GM13976 (cell line): ENCODE measurements at regions not wholly inside any gene's neighbourhood (a gene's known extent, or its start where the extent isn't known, plus 50 kb on each side); places are given as distances from the start of the nearest gene placed in this dataset.

ENCODE experiments used
- DNase-seq: peaks from one replicate; pipeline ENCODE4 v3.0.0; 2012; ENCODE audit warnings: low spot score
- CTCF ChIP-seq: IDR thresholded peaks from 2 replicates; pipeline ENCODE4 v1.5.1; 2012; ENCODE audit warnings: borderline replicate concordance, mild to moderate bottlenecking; ENCODE audit not compliant: insufficient read depth; ENCODE audit errors: extremely low read depth, missing control alignments, control extremely low read depth
- in situ Hi-C: fragments of 300-500 bp; cut with MboI; formaldehyde crosslinking; loops from one replicate; pipeline ENCODE4 v1.12.0; 2022; ENCODE audit warnings: low sequenced_read_pairs, mixed read lengths, inconsistent platforms; ENCODE audit not compliant: unreplicated experiment

DNA sequence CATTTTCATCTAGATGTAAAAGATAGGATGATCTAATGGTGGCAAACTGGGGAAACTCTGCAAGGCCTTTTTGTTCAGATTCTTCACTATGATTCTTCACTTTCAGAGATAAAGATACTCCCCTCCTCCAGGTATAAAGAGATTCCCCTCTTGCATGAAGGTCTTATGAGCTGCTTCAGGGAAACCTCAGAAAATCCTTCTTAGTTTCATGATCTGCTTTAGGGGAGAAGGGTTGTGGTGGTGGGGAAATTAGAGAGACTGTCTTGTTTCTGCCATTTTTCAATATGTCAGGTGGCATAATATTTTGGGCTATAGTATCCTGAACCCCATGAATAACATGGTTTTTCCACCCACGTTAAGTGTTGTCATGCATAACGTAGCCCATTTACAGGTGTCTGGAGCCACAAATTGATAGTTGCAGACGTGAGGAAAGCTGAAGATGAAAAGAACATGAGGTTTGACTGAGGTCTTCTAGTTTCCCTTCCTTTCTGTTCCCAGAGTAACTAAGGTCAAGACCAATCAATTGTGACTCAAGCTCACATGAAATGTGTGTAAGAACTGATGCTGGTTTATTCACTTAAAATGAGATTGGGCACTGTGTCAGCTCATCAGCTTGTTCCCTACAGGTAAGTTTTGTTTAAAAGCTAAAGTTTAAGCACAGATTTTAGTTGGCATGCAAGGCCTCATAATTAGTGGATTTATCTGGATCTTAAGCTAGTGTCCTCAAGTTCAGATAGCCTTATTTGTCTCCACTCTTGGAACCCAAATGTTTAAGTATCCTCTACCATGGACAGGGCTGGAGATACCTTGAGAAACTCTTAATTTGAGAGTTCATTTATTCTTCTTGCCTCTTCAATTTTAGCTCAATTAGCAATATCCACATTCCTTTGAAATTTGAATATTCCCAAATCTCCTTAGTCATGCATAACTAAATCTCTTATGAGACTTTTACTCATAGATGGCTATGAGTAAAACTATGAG lies 304.5 kb upstream of the FANCL start:
- in situ Hi-C loops = no loop called here
- TF ChIP-seq CTCF = no peak

GRCh38 chr2:58543442-58543841 lies 302.3 kb upstream of the FANCL start:
- no peak for TF ChIP-seq CTCF
- DNase-seq = no peak
- in situ Hi-C loops = no loop called here

More for the DNA sequence above, 304.5 kb upstream of the FANCL start:
- no peak for DNase-seq

- DNase-seq = no peak
- TF ChIP-seq CTCF = no peak
- in situ Hi-C loops = no loop called here
These were observed 300.4 kb upstream of the FANCL start for GRCh38 chr2:58541511-58541910.

DNA sequence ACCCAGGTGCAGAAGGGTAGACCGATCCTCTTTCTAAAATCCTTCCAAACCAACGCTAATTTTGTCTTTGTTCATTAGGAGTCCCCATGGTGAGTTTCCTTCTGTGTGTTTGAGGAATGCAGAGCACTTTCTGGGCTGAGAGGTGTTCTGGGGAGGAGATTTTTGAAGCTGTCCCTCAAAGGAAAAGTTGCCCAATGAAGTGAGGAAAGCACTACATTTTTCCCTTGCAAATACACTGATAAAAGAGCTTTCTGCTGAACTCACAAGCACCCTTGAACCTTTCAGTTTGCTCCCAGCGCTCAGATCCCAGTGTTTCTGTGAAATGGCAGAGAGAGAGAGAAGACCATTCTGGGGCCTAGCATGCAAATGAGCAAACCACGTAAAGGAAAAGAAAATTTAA lies 299.6 kb upstream of the FANCL start:
- DNase-seq = no peak
- in situ Hi-C loops = no loop called here
- TF ChIP-seq CTCF = no peak

DNA sequence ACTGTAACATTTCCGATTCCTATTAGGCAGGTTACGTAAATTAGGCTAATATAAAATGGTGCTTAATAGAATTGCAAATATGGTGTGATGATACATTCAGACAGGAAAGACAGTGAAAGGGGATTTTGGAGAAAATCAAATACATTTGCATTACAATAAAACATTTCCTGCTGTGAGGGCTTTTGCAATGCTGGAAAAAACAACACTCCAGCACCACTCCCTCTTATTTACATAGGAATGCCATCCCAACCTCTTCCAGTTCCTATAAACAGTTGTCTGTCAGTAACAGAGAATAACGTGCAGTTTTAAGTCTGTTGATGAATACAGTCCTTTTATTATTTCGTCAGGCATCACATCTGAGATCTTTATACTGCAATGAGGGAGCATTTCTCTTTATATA lies 298.8 kb upstream of the FANCL start:
- no peak for TF ChIP-seq CTCF
- no peak for DNase-seq
- in situ Hi-C loops = no loop called here

- no peak for TF ChIP-seq CTCF
- DNase-seq = no peak
These were observed 294.9 kb upstream of the FANCL start for GRCh38 chr2:58535990-58536389.

More at GRCh38 chr2:58535990-58536389, 294.9 kb upstream of the FANCL start:
- in situ Hi-C loops = no loop called here
